Natural killer cell treated with Interleukin-12 subunit alpha and Interleukin-12 subunit beta and Interleukin-15 and Interleukin-18, amount 100 ng/mL, for 72 hours (primary cell): ENCODE measurements at regions not wholly inside any gene's neighbourhood (a gene's known extent, or its start where the extent isn't known, plus 50 kb on each side); places are given as distances from the start of the nearest gene placed in this dataset.
"Not testable (repeated sequence)": the region's sequence is repeated elsewhere in the genome, so short reads cannot be mapped to it uniquely, and the experiment has no call there.

ENCODE experiments used
- ATAC-seq, 2 donors: fragments of 150-1000 bp; cut with Tn5 transposase in 1 of 2; sonication (Bioruptor Pico), chemical (Tn5 transposase) in 1 of 2; 2 replicates each; pipeline ENCODE4 v1.10.0; 2021
- DNase-seq: peaks from one replicate; pipeline ENCODE4 v3.0.0; 2022; ENCODE audit warnings: low spot score
- H3K27ac Mint-ChIP-seq, 2 donors: 1 replicate in 1 of 2; 2 replicates in 1 of 2; pipeline ENCODE4 v1.8.0; 2022; ENCODE audit warnings: mixed read lengths in 2 of 2, mild to moderate bottlenecking in 1 of 2, moderate library complexity in 1 of 2
- H3K27me3 Mint-ChIP-seq, 2 donors: 1 replicate in 1 of 2; 2 replicates in 1 of 2; pipeline ENCODE4 v1.8.0; 2022; ENCODE audit warnings: mixed read lengths in 2 of 2
- H3K36me3 Mint-ChIP-seq: one replicate; pipeline ENCODE4 v1.8.0; 2022; ENCODE audit warnings: mixed read lengths
- H3K4me1 Mint-ChIP-seq, 2 donors: 1 replicate in 1 of 2; 2 replicates in 1 of 2; pipeline ENCODE4 v1.8.0; 2022; ENCODE audit warnings: low read depth in 2 of 2, mixed read lengths in 2 of 2, mild to moderate bottlenecking in 1 of 2
- H3K4me3 Mint-ChIP-seq: one replicate; pipeline ENCODE4 v1.8.0; 2022; ENCODE audit warnings: mixed read lengths
- H3K9me3 Mint-ChIP-seq: 2 replicates; pipeline ENCODE4 v1.8.0; 2022; ENCODE audit warnings: mixed read lengths

DNA sequence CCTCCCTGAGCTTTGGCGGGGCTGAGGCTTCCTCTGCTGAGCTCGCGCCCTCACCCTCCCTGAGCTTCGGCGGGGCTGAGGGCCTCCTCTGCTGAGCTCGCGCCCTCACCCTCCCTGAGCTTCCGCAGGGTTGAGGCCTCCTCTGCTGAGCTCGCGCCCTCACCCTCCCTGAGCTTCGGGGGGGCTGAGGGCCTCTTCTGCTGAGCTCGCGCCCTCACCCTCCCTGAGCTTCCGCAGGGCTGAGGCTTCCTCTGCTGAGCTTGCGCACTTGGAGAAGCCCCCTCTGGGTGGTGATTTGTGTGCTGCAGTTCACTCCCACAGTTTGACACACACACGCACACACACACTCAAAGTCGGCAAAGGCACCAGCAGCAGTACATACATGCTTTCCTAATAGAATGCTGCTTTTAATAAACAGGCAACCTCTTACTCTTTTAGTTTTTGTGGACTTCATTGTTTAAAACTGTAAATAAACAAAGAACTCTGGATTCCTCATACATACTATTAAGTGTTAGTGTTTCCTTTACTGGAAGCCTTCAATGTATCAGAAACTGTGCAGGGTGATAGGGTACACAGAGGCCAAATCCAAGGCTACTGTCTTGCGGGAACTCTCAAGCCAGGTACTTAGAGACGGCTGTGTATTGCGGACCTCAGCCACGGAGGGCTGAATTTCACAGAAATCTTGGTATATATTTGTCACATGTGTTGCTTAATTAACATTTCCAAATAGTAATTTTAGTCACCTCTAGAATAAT is 752.8 kb upstream of the TPTE start:
- H3K4me3 Mint-ChIP-seq, H3K9me3 Mint-ChIP-seq, DNase-seq, H3K27ac Mint-ChIP-seq, H3K27me3 Mint-ChIP-seq, H3K4me1 Mint-ChIP-seq, H3K36me3 Mint-ChIP-seq, ATAC-seq: not testable (repeated sequence)

DNA sequence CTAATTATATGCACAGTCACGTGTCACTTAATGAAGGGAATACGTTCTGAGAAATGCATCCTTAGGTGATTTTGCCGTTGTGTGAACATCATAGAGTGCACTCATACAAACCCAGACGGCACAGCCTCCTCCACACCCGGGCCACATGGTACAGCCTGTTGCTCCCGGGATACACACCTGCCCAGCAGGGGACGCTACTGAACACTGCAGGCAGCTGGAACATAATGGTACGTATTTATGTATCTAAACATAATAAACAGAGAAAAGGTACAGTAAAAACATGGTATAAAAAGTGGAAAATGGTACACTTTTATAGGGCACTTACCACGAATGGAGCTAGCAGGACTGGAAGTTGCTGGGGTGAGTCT is 752.3 kb upstream of the TPTE start:
- not testable (repeated sequence) for H3K4me3 Mint-ChIP-seq, H3K9me3 Mint-ChIP-seq, H3K4me1 Mint-ChIP-seq, ATAC-seq, H3K27me3 Mint-ChIP-seq, H3K36me3 Mint-ChIP-seq, DNase-seq, H3K27ac Mint-ChIP-seq

DNA sequence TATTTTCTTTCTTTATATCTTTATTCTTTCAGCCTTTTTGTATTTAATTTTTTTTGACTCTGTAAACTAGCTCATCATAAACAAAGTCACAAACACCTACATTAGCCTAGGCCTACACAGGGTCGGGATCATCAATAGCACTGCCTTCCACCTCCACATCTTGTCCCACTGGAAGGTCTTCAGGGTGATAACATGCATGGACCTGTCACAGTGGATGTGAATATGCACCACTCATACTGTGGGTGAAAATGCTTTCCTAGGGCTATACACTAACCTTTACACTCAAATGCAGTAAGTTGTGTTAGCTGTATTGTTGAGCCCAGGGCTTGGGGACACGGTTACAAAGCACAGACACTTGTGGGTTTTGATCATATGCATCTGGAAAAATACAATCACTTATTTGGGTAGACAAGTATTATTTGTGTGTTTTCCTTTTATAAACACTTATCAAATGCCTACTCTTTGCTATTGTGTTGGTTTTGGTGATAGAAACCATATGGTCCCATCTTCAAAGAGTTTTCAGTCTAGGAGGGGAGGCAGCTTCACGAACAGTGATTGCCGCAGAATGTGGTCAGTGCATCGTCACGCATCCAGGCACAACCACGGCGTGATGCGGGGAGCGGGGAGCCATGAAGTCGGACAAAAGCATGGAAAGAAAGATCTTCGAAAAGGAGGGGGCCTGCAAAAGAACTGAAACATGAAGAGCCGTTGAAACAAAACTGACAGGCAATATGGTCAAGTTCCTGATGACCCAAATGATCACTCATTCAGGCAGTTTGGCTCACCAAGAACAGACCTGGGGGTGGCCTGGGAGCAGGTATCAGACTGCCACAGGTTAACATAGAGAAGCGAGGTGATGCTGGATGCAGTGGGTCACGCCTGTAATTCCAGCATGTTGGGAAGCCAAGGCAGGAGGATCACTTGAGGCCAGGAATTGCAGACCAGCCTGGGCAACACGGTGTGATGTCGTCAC is 751.4 kb upstream of the TPTE start:
- H3K27me3 Mint-ChIP-seq, H3K4me1 Mint-ChIP-seq, H3K4me3 Mint-ChIP-seq, ATAC-seq, DNase-seq, H3K36me3 Mint-ChIP-seq, H3K9me3 Mint-ChIP-seq, H3K27ac Mint-ChIP-seq: not testable (repeated sequence)

DNA sequence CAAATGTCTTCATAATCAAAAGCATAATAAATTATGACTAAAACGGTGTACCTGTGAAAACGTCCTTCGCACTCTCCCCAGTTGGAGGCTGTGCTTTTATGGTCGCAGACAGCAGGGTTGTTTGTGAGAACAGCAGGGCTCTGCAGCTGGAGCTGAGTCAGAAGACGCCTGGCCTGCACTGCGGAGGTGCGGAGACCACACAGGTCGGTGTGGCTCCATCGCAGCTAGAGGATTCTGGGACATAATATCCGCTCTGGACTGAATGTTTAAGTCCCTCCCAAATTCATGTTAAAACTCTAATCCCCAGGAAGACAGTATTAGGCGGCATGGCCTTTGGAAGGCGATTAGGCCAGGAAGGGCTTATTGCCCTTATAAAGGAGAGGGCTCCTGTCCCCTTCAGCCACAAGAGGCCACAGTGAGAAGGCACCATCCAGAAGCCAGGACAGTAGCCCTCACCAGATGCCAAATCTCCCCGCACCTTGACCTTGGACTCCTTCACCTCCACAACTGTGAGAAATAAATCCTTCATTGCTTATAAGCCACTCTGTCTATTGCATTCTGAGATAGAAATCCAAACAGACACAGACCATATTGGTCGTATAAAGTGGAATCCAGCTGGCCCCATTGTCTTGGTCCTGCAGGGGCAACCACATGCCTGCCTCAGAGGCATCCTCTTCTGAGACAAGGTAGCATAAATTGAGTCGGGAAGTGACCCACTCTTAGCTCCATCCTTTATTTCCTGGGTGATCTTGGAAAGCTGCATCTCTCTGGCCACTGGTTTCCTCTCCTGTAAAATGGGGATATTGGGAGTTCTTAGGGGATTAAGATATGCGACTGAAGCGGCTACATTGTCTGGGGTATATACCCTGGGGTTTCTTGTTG is 749.7 kb upstream of the TPTE start:
- H3K27me3 Mint-ChIP-seq, H3K4me1 Mint-ChIP-seq, H3K27ac Mint-ChIP-seq, H3K4me3 Mint-ChIP-seq, DNase-seq: not testable (repeated sequence)
- ATAC-seq: peak in 1 of 2 donors; percentile 8
- Mint-ChIP-seq H3K9me3 (peaks cover 17% of the 10 kb centered on the region), H3K36me3 (peaks cover 17% of the 10 kb centered on the region)

DNA sequence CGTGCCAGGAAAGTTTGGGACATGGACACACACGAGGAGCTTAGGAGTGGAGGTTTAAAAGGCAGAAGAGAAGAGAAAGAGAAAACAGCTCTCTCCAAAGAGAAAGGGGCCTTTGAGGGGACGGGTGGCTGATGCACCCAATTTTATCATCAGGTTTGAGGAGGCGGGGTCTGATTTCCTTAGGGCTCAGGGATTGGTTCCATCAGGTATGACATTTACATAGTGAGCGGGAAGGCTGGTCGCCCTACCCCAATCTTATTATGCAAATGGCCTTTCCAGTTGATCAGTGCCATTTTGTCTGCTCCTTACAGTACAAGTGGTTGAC is 749.1 kb upstream of the TPTE start:
- ATAC-seq (no peak), DNase-seq (no peak)
- Mint-ChIP-seq H3K9me3 (peaks cover 20% of the 10 kb centered on the region), H3K36me3 (peaks cover 19% of the 10 kb centered on the region), H3K27me3 (no peaks in the 10 kb centered on the region), H3K4me1 (no peaks in the 10 kb centered on the region), H3K27ac (no peak overlapping the region), H3K4me3 (no peak overlapping the region)

DNA sequence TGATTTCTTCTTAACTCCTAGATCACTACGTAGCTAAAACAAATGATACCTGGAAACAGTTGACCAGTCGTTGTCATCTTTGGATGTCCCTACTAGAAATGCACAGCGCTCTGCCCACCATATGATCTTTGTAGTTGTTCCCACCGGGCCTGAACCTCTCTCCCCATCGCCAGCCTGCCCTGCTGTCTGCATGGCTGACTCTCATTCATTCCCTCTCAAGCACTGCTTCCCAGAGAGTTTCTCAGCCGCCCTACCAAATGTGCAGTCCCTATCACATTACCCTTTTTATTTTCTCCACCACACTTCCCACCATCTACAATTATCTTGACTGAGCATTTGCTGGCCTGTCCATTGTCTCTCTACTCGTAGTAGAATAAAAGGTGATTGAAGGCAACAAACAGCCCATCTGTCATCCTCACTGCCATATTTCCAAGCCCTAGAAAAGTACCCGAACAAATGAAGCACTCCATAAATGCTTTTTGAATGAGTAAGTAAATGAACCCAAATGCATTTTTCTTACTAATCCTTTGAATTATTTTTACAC is 748.4 kb upstream of the TPTE start:
- ATAC-seq, DNase-seq, H3K4me3 Mint-ChIP-seq, H3K27ac Mint-ChIP-seq, H3K27me3 Mint-ChIP-seq, H3K4me1 Mint-ChIP-seq: not testable (repeated sequence)
- H3K36me3 Mint-ChIP-seq: peaks cover 23% of the 10 kb centered on the region
- peaks cover 24% of the 10 kb centered on the region for H3K9me3 Mint-ChIP-seq

DNA sequence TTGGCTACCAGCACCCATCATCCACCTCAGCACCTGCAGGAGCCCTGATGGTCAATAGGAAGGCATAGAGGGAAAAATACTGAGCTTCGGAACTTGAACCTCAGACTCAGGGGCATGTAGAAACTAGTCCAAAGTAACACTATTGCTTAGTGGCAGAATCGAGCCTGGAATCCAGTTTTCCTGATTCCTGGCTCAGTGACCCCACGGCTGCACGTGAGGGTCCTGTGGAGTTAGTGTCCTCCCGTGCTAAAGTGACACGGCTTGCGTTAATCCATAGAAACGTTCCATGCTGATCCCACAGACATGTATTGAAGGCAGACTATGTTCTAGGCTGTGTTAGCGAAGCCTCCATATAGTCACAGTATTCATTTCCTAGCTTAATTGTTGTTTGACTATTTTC is 747.0 kb upstream of the TPTE start:
- ATAC-seq (no peak), DNase-seq (no peak)
- Mint-ChIP-seq H3K36me3 (peaks cover 23% of the 10 kb centered on the region), H3K4me1 (no peaks in the 10 kb centered on the region), H3K4me3 (no peak overlapping the region), H3K27me3 (no peaks in the 10 kb centered on the region), H3K9me3 (peaks cover 26% of the 10 kb centered on the region), H3K27ac (no peak overlapping the region)

DNA sequence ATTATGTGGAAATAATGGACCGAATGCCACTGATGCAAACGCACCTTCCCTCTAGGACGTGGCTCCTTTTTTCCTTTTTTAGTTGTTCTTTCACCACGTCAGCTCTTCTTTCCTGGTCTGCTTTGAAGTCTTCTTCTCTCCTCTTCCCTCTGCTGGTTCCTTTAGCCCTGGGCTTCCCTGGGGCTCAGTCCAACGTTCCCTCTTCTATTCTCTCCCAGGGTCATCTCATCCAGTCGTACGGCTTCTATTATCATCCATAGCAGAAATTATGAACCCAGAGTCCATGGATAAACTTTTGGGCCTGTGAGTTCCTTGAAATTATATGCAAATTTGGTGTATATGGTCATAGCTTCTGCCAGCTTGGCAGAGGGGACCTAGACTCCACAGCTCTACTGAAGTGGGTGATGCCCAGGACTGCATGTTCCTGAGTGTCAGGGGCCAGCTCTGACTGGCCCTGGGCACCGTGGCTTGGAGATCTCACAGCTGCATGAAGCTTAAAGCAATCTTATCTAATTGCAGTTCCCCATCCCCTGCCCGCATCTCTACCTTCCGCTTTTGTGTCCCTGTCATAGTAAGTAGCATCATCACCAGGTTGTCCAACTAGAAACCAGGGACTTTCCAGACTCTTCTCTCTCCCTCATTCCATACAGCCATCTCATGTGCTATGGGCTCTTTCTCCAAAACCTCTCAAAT is 746.3 kb upstream of the TPTE start:
- not testable (repeated sequence) for H3K27ac Mint-ChIP-seq, H3K4me3 Mint-ChIP-seq, H3K4me1 Mint-ChIP-seq, H3K27me3 Mint-ChIP-seq, DNase-seq
- ATAC-seq: peak; percentile 12 to 21
- Mint-ChIP-seq H3K36me3 (peaks cover 23% of the 10 kb centered on the region), H3K9me3 (peaks cover 26% of the 10 kb centered on the region)

DNA sequence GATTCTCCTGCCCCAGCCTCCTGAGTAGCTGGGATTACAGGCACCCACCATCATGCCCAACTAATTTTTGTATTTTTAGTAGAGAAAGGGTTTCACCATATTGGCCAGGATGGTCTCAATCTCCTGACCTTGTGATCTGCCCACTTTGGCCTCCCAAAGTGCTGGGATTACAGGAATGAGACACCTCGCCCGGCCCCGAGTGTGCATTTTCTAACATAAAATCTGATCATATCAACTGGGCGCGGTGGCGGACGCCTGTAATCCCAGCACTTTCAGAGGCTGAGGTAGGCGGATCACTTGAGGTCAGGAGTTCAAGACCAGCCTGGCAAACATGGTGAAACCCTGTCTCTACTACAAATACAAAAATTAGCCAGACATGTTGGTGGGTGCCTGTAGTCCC is 745.5 kb upstream of the TPTE start:
- not testable (repeated sequence) for DNase-seq, H3K4me3 Mint-ChIP-seq

DNA sequence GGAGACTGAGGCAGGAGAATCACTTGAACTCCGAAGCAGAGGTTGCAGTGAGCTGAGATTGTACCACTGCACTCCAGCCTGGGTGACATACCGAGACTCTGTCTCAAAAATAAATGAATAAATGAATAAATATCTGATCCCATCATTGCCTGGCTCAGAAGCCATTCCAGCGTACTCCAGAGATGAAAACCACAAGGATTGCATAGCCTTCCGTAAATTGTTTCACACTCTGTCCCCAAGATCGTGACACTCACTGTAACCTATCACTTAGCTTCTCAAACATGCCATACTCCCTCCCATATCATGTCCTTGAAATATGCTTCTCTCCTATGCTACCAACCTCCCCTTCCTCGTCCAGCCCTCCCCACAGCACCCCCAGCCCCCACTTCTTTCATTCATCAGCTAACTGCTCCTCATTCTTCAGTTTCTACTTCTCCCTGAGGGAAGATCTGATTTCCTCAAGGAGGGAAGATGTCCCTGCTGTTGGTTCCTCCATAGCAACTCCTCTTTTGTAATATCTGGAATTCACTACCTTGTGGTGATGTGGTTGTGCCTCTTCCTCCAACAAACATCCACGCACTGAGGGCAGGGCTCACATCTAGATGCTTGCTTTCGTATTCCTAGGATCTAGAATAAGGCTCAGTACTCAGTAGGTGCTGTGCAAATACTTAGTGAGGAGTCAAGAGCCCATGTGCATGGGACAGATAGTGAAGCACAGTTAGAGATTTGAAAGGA is 744.9 kb upstream of the TPTE start:
- H3K27ac Mint-ChIP-seq, ATAC-seq, H3K4me1 Mint-ChIP-seq, H3K27me3 Mint-ChIP-seq, DNase-seq, H3K4me3 Mint-ChIP-seq: not testable (repeated sequence)
- Mint-ChIP-seq H3K36me3 (peaks cover 27% of the 10 kb centered on the region), H3K9me3 (peaks cover 31% of the 10 kb centered on the region)

More for the DNA sequence above, 745.5 kb upstream of the TPTE start:
- peaks cover 27% of the 10 kb centered on the region for H3K36me3 Mint-ChIP-seq
- not testable (repeated sequence) for H3K27ac Mint-ChIP-seq, H3K27me3 Mint-ChIP-seq, H3K4me1 Mint-ChIP-seq, ATAC-seq
- peaks cover 31% of the 10 kb centered on the region for H3K9me3 Mint-ChIP-seq

DNA sequence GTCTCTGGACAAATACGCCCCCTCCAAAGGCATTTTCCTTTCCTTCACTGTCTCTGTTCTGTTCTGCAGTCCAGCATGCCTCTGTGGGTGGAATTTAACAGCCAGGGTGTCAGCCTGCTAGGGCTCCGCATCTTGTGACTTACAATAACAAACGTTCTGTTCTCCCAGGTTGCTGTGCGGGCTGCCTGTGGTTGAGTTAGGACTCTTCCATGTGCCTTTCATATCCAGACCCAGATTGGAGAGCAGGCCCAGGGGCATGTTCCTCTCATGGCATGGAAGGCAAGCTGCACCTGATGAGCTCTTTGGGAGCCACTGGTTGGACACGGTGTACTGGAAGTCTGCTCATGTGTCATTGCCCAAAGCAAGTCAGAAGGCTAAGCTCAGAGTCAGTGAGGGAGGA is 742.8 kb upstream of the TPTE start:
- peaks cover 37% of the 10 kb centered on the region for H3K36me3 Mint-ChIP-seq
- not testable (repeated sequence) for H3K4me3 Mint-ChIP-seq, DNase-seq, H3K27me3 Mint-ChIP-seq, H3K4me1 Mint-ChIP-seq, H3K27ac Mint-ChIP-seq
- H3K9me3 Mint-ChIP-seq: peaks cover 40% of the 10 kb centered on the region
- ATAC-seq: peak; percentile 21 to 33

DNA sequence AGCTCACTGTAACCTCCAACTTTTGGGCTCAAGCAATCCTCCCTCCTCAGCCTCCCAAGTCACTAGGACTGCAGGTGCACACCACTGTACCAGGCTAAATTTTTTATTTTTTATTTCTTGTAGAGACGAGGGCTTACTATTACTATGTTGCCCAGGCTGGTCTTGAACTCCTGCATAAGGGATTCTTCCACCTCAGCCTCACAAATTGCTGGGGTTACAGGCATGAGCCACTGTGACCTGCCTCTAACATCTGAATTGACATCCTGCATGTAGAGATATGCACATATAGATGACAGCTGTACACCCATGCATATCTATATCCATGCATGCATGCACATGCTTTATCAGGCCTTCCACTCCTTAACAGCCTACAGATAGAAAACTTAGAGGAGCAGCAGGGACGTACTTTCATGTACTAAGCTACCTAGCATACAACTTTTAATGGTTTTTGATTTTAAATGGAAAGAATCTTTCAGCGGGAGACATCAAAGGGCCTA is 740.9 kb upstream of the TPTE start:
- no peak overlapping the region for H3K4me3 Mint-ChIP-seq
- ATAC-seq (peak in 1 of 2 donors; percentile 30), DNase-seq (no peak)
- no peaks in the 10 kb centered on the region for H3K4me1 Mint-ChIP-seq
- no peak overlapping the region for H3K27ac Mint-ChIP-seq
- peaks cover 37% of the 10 kb centered on the region for H3K9me3 Mint-ChIP-seq
- no peaks in the 10 kb centered on the region for H3K27me3 Mint-ChIP-seq
- H3K36me3 Mint-ChIP-seq: peaks cover 34% of the 10 kb centered on the region
